ENCODE measurements at regions not wholly inside any gene's neighbourhood (a gene's known extent, or its start where the extent isn't known, plus 50 kb on each side); places are given as distances from the start of the nearest gene placed in this dataset.

DNA sequence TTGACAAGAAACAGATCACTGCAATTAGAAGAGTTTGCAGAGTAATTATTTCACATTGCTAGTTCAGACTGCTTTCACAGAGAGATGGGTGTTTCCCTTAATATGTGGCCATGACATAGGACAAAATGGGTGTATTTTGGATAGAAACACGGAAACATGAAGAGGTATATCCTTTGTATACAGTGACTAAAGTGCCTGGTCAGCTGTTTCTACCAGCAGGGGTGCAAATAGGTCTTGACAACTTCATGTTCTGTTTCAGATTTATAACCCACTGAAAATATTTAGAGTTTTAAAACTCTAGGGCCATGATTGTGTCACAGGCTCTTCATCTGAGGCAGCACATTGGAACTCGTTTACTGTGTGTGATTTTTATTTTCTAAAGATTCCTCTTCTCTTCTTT lies 357.1 kb upstream of the TNP1 start:
- no peaks in the 10 kb centered on the region for H3K36me3 ChIP-seq
- intact Hi-C loops (cut with DNase I; ENCODE audit: low total_unique reads), result no loop called here
- 84 to 91% (median 86%) methylated on average over 2 of the region's 2 CpGs for whole genome bisulfite sequencing, 5 donors

GRCh38 chr2:217216316-217216715 lies 356.5 kb upstream of the TNP1 start:
- H3K27me3 ChIP-seq, result no peaks in the 10 kb centered on the region
- H3K27ac ChIP-seq, result no peak overlapping the region
- H3K4me3 ChIP-seq, result no peak overlapping the region
- no peak for DNase-seq
- 83 to 89% (median 87%) methylated on average over 4 of the region's 4 CpGs for WGBS, 5 donors
- no peaks in the 10 kb centered on the region for H3K4me1 ChIP-seq
- H3K9me3 ChIP-seq, result no peaks in the 10 kb centered on the region
- no peak for TF ChIP-seq EP300 (IDR thresholded peaks at IDR 0.05)
- TF ChIP-seq CTCF (IDR thresholded peaks at IDR 0.05), result no peak
- no peak for TF ChIP-seq POLR2AphosphoS5 (IDR thresholded peaks at IDR 0.05)
- no peaks in the 10 kb centered on the region for H3K36me3 ChIP-seq
- intact Hi-C loops (cut with DNase I; ENCODE audit: low total_unique reads), result no loop called here

More for the DNA sequence above, 357.1 kb upstream of the TNP1 start:
- H3K27ac ChIP-seq, result no peak overlapping the region
- H3K4me1 ChIP-seq, result no peaks in the 10 kb centered on the region
- DNase-seq, result no peak
- H3K27me3 ChIP-seq, result no peaks in the 10 kb centered on the region
- no peak overlapping the region for H3K4me3 ChIP-seq
- no peaks in the 10 kb centered on the region for H3K9me3 ChIP-seq
- TF ChIP-seq EP300 (IDR thresholded peaks at IDR 0.05) (no peak), POLR2AphosphoS5 (IDR thresholded peaks at IDR 0.05) (no peak), POLR2A (IDR thresholded peaks at IDR 0.05) (no peak), CTCF (IDR thresholded peaks at IDR 0.05) (no peak)

GRCh38 chr2:217215877-217216276 lies 356.0 kb upstream of the TNP1 start:
- intact Hi-C loops (cut with DNase I; ENCODE audit: low total_unique reads), result no loop called here
- 65 to 72% (median 69%) methylated on average over 6 of the region's 6 CpGs for WGBS, 5 donors
- no peak for DNase-seq

DNA sequence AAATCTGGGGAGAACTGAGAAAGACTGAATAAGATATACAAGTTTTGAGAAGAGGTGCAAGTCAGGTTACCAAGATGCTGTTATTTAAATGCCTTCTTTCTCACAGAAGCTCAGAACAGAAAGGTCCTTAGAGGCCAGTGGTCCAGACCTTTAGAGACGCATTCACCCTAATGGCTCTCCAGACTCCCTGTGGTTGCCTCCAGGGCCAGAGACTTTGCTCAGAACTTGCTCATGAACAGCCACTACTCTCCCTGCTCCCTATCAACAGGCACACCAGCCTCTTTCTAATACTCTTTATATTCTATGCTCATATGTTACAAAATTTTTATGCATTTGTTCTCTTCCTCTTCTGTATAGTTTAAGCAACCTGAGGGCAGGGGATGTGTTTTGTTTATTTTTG lies 349.0 kb upstream of the TNP1 start:
- intact Hi-C loops (cut with DNase I; ENCODE audit: low total_unique reads), result no loop called here
- no peak for DNase-seq
- H3K27me3 ChIP-seq, result peaks cover 0 to 5% (median 0%) of the 10 kb centered on the region in 3 donors
- no peak overlapping the region for H3K27ac ChIP-seq
- WGBS, 5 donors, result 90 to 100% (median 95%) methylated on average over 1 of the region's 1 CpG
- H3K4me1 ChIP-seq, result no peaks in the 10 kb centered on the region
- H3K36me3 ChIP-seq, result no peaks in the 10 kb centered on the region
- peaks cover 0 to 4% (median 0%) of the 10 kb centered on the region in 4 donors for H3K9me3 ChIP-seq
- no peak for TF ChIP-seq EP300 (IDR thresholded peaks at IDR 0.05)
- TF ChIP-seq POLR2A (IDR thresholded peaks at IDR 0.05), result no peak
- TF ChIP-seq CTCF (IDR thresholded peaks at IDR 0.05), result no peak
- TF ChIP-seq POLR2AphosphoS5 (IDR thresholded peaks at IDR 0.05), result no peak
- H3K4me3 ChIP-seq, result no peak overlapping the region

More at GRCh38 chr2:217215877-217216276, 356.0 kb upstream of the TNP1 start:
- Histone ChIP-seq H3K4me1 (no peaks in the 10 kb centered on the region), H3K27ac (no peak overlapping the region), H3K9me3 (no peaks in the 10 kb centered on the region), H3K4me3 (no peak overlapping the region), H3K36me3 (no peaks in the 10 kb centered on the region), H3K27me3 (no peaks in the 10 kb centered on the region)
- TF ChIP-seq CTCF (IDR thresholded peaks at IDR 0.05), result no peak
- TF ChIP-seq POLR2A (IDR thresholded peaks at IDR 0.05), result no peak
- TF ChIP-seq EP300 (IDR thresholded peaks at IDR 0.05), result no peak
- no peak for TF ChIP-seq POLR2AphosphoS5 (IDR thresholded peaks at IDR 0.05)
